ENCODE measurements at regions not wholly inside any gene's neighbourhood (a gene's known extent, or its start where the extent isn't known, plus 50 kb on each side); places are given as distances from the start of the nearest gene placed in this dataset.

GRCh38 chr10:108902619-108903285 is 1020.6 kb downstream of the XPNPEP1 start:
- TF ChIP-seq CTCF (conservative IDR thresholded peaks at IDR 0.05; ENCODE audit: low read length) (no peak), EZH2phosphoT487 (IDR thresholded peaks at IDR 0.05; ENCODE audit: borderline replicate concordance) (no peak)

All from Loucy (cell line).